ENCODE measurements at regions not wholly inside any gene's neighbourhood (a gene's known extent, or its start where the extent isn't known, plus 50 kb on each side); places are given as distances from the start of the nearest gene placed in this dataset.

- no peak for TF ChIP-seq CTCF (IDR thresholded peaks at IDR 0.05; ENCODE audit: extremely low read depth, missing control alignments)
- no peak for DNase-seq (ENCODE audit: low spot score)
Observed at GRCh38 chr16:35450648-35451047, 1991.2 kb downstream of the TP53TG3F start.

GRCh38 chr16:35452471-35452870 is 1993.1 kb downstream of the TP53TG3F start:
- DNase-seq (ENCODE audit: low spot score), result no peak
- TF ChIP-seq CTCF (IDR thresholded peaks at IDR 0.05; ENCODE audit: extremely low read depth, missing control alignments), result no peak

- TF ChIP-seq CTCF (IDR thresholded peaks at IDR 0.05; ENCODE audit: extremely low read depth, missing control alignments), result no peak
- DNase-seq (ENCODE audit: low spot score), result no peak
Observed at GRCh38 chr16:35463358-35463757, 2003.9 kb downstream of the TP53TG3F start.

- DNase-seq (ENCODE audit: low spot score), result no peak
- TF ChIP-seq CTCF (IDR thresholded peaks at IDR 0.05; ENCODE audit: extremely low read depth, missing control alignments), result no peak
Observed at GRCh38 chr16:35480361-35480760, 2020.9 kb downstream of the TP53TG3F start.

- no peak for TF ChIP-seq CTCF (IDR thresholded peaks at IDR 0.05; ENCODE audit: extremely low read depth, missing control alignments)
- no peak for DNase-seq (ENCODE audit: low spot score)
Observed at GRCh38 chr16:35480988-35481387, 2021.6 kb downstream of the TP53TG3F start.

- TF ChIP-seq CTCF (IDR thresholded peaks at IDR 0.05; ENCODE audit: extremely low read depth, missing control alignments), result no peak
- no peak for DNase-seq (ENCODE audit: low spot score)
Observed at GRCh38 chr16:35485915-35486314, 2026.5 kb downstream of the TP53TG3F start.

- TF ChIP-seq CTCF (IDR thresholded peaks at IDR 0.05; ENCODE audit: extremely low read depth, missing control alignments), result no peak
- DNase-seq (ENCODE audit: low spot score), result no peak
Observed at GRCh38 chr16:35492225-35492624, 2032.8 kb downstream of the TP53TG3F start.
